OCI-LY1 (cell line): ENCODE measurements at regions not wholly inside any gene's neighbourhood (a gene's known extent, or its start where the extent isn't known, plus 50 kb on each side); places are given as distances from the start of the nearest gene placed in this dataset.

ENCODE experiments used
- CTCF ChIP-seq: fragments of 200-600 bp; sonication (generic), shearing (Covaris generic); IDR thresholded peaks from 2 replicates; pipeline ENCODE4 v1.5.1; 2017; ENCODE audit warnings: mild to moderate bottlenecking, antibody characterized with exemption, low read length, moderate library complexity, mixed read lengths
- EZH2 ChIP-seq: fragments of 200-600 bp; sonication (generic), shearing (Covaris generic); IDR thresholded peaks from 2 replicates; pipeline ENCODE4 v1.8.0; 2017; ENCODE audit warnings: borderline replicate concordance, mixed run types, mild to moderate bottlenecking, antibody characterized with exemption, low read length, moderate library complexity, mixed read lengths

- TF ChIP-seq CTCF (no peak), EZH2 (no peak)
These were observed 373.8 kb upstream of the RAB6C start for GRCh38 chr2:129605646-129606045.
